ENCODE measurements at regions not wholly inside any gene's neighbourhood (a gene's known extent, or its start where the extent isn't known, plus 50 kb on each side); places are given as distances from the start of the nearest gene placed in this dataset.

DNA sequence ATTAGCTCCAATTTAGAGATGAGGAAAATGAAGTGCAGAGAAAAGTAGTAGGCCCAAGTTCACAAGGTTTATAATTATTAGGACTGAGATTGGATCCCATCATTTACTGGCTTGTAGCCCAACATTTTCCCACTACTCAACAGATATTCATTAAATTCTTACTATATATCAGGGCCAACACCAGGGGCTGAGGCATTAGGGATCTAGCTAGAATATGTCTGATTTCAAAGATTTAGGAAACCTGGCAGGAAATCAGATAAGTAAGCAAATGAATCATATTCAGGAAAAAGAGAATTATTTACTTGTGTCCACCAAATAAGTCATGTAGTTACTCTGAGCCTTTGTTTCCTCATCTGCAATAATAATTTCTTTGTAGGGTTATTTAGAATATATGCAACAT lies 94.3 kb downstream of the OXGR1 start:
- Histone ChIP-seq H2AFZ (ENCODE audit: low read length) (no peak overlapping the region), H3K36me3 (ENCODE audit: control insufficient read depth in 2 of 4, insufficient read depth in 4 of 4, low read length in 3 of 4) (no peaks in the 10 kb centered on the region), H3K4ac (replicated peaks; ENCODE audit: insufficient read length, low read depth, low read length) (no peak overlapping the region), H2BK12ac (ENCODE audit: low read depth, low read length) (no peak overlapping the region), H3K9me3 (ENCODE audit: insufficient read depth in 2 of 2, low read depth in 1 of 2, low read length in 1 of 2) (no peaks in the 10 kb centered on the region), H3K27ac (ENCODE audit: low read depth, low read length) (no peak overlapping the region), H2BK120ac (replicated peaks; ENCODE audit: low read depth, low read length) (no peak overlapping the region), H2AK5ac (ENCODE audit: low read depth, low read length) (no peak overlapping the region), H3K4me2 (ENCODE audit: insufficient read depth in 1 of 2, low read depth in 2 of 2, low read length in 2 of 2) (no peak overlapping the region), H4K8ac (ENCODE audit: extremely low read depth, insufficient read depth, low read length) (no peak overlapping the region), H2BK20ac (ENCODE audit: low read length) (no peak overlapping the region), H3K4me3 (ENCODE audit: extremely low read depth in 1 of 4, insufficient read depth in 2 of 4, low read depth in 3 of 4, low read length in 4 of 4) (no peak overlapping the region), H3K4me1 (replicated peaks in 1 of 4; ENCODE audit: control insufficient read depth in 3 of 4, insufficient read depth in 4 of 4, low read length in 3 of 4) (peaks cover 2 to 11% (median 9%) of the 10 kb centered on the region in 4 experiments; a peak in 3 of 7 replicates), H3K79me1 (ENCODE audit: low read depth, low read length) (no peaks in the 10 kb centered on the region), H3K18ac (ENCODE audit: extremely low read depth, low read length) (no peak overlapping the region), H2BK15ac (ENCODE audit: low read length) (no peak overlapping the region), H3K79me2 (ENCODE audit: control insufficient read depth in 1 of 2, insufficient read depth in 2 of 2, low read length in 2 of 2) (no peaks in the 10 kb centered on the region), H4K20me1 (replicated peaks in 1 of 2; ENCODE audit: control insufficient read depth in 1 of 2, insufficient read depth in 2 of 2, low read length in 2 of 2) (no peaks in the 10 kb centered on the region), H4K5ac (ENCODE audit: insufficient read length, low read depth, low read length) (no peak overlapping the region), H3K23me2 (ENCODE audit: low read depth, low read length) (no peaks in the 10 kb centered on the region), H3K9ac (replicated peaks in 1 of 4; ENCODE audit: extremely low read depth in 1 of 4, low read depth in 3 of 4, low read length in 3 of 4) (no peak overlapping the region), H3K27me3 (replicated peaks in 1 of 4; ENCODE audit: control insufficient read depth in 3 of 4, extremely low read depth in 1 of 4, insufficient read depth in 3 of 4, low read length in 3 of 4) (no peaks in the 10 kb centered on the region), H3K23ac (ENCODE audit: insufficient read length) (no peak overlapping the region), H3K14ac (ENCODE audit: insufficient read length) (no peak overlapping the region), H3K56ac (replicated peaks; ENCODE audit: insufficient read length, low read depth, low read length) (no peak overlapping the region), H2BK5ac (ENCODE audit: low read depth, low read length) (no peak overlapping the region), H4K91ac (replicated peaks; ENCODE audit: insufficient read length, low read length) (no peak overlapping the region)
- POLR2A ChIA-PET (ENCODE audit: partially characterized antibody): no interaction called here
- TF ChIP-seq CBX8 (IDR thresholded peaks at IDR 0.05; ENCODE audit: borderline replicate concordance, low read depth, low read length): no peak
- TF ChIP-seq TAF7 (optimal IDR thresholded peaks at IDR 0.05; ENCODE audit: borderline replicate concordance, low read depth, low read length): no peak
- no peak for TF ChIP-seq NANOG (IDR thresholded peaks at IDR 0.05; ENCODE audit: insufficient read depth, low read depth, low read length, poor library complexity, severe bottlenecking)
- TF ChIP-seq CREB1 (IDR thresholded peaks at IDR 0.05): no peak
- no peak for TF ChIP-seq SP1 (IDR thresholded peaks at IDR 0.05; ENCODE audit: low read depth, low read length)
- no peak for TF ChIP-seq SIN3A (conservative IDR thresholded peaks at IDR 0.05 in 1 of 2, IDR thresholded peaks at IDR 0.05 in 1 of 2; ENCODE audit: low read depth in 1 of 2, low read length in 2 of 2)
- TF ChIP-seq SAP30 (IDR thresholded peaks at IDR 0.05; ENCODE audit: insufficient read depth, insufficient replicate concordance, low read length): no peak
- no peak for DNase-seq (ENCODE audit: low read depth in 1 of 2, low spot score in 2 of 2)
- CTCF ChIA-PET (ENCODE audit: partially characterized antibody): no interaction called here
- FAIRE-seq: no peak
